CD8-positive, alpha-beta memory T cell (primary cell): ENCODE measurements at regions not wholly inside any gene's neighbourhood (a gene's known extent, or its start where the extent isn't known, plus 50 kb on each side); places are given as distances from the start of the nearest gene placed in this dataset.

Source experiments
- CTCF ChIA-PET: fragments of 350-600 bp; sonication (Branson Sonifier 250); formaldehyde crosslinking; loops from one replicate; lab custom pipeline; 2021; ENCODE audit warnings: antibody characterized with exemption; lab: Charles Lee
- POLR2A ChIA-PET: fragments of 350-600 bp; sonication (Branson Sonifier 250); formaldehyde crosslinking; loops from one replicate; lab custom pipeline; 2021; ENCODE audit warnings: antibody characterized with exemption; lab: Charles Lee
- DNase-seq, 5 donors: peaks; one replicate each; pipeline versions ENCODE4 v3.0.0 to v3.0.0-alpha.2; 2020 to 2022; ENCODE audit warnings: mixed read lengths in 1 of 5
- H3K27ac ChIP-seq: one replicate; pipeline ENCODE4 v1.7.0; 2013; ENCODE audit warnings: low read depth, mild to moderate bottlenecking, low read length, moderate library complexity
- H3K27me3 ChIP-seq: 2 replicates; pipeline ENCODE4 v1.7.0; 2013; ENCODE audit warnings: low read length, mild to moderate bottlenecking; ENCODE audit not compliant: insufficient read depth, poor library complexity, severe bottlenecking
- H3K36me3 ChIP-seq: 2 replicates; pipeline ENCODE4 v1.7.0; 2013; ENCODE audit warnings: mild to moderate bottlenecking, low read length, moderate library complexity; ENCODE audit not compliant: insufficient read depth
- H3K4me1 ChIP-seq: 2 replicates; pipeline ENCODE4 v1.7.0; 2013; ENCODE audit warnings: mild to moderate bottlenecking, low read length, moderate library complexity; ENCODE audit not compliant: insufficient read depth
- H3K4me3 ChIP-seq: 2 replicates; pipeline ENCODE4 v1.7.0; 2013; ENCODE audit warnings: mild to moderate bottlenecking, low read length
- H3K9me3 ChIP-seq: 2 replicates; pipeline ENCODE4 v1.7.0; 2013; ENCODE audit warnings: mild to moderate bottlenecking, low read length
- H3K27ac Mint-ChIP-seq, 8 donors: one replicate each; pipeline ENCODE4 v1.8.0; 2020 to 2021; ENCODE audit warnings: mixed read lengths in 8 of 8, mild to moderate bottlenecking in 6 of 8, inconsistent platforms in 3 of 8, moderate library complexity in 3 of 8
- H3K27me3 Mint-ChIP-seq, 2 donors: one replicate each; pipeline ENCODE4 v1.8.0; 2020 to 2021; ENCODE audit warnings: mixed read lengths in 2 of 2, mild to moderate bottlenecking in 1 of 2, moderate library complexity in 1 of 2
- H3K36me3 Mint-ChIP-seq, 3 donors: one replicate each; pipeline ENCODE4 v1.8.0; 2020 to 2021; ENCODE audit warnings: mixed read lengths in 3 of 3, inconsistent platforms in 1 of 3, mild to moderate bottlenecking in 1 of 3
- H3K4me1 Mint-ChIP-seq, 3 donors: one replicate each; pipeline ENCODE4 v1.8.0; 2020 to 2021; ENCODE audit warnings: mixed read lengths in 3 of 3, inconsistent platforms in 1 of 3, mild to moderate bottlenecking in 1 of 3
- H3K4me3 Mint-ChIP-seq, 7 donors: one replicate each; pipeline ENCODE4 v1.8.0; 2020 to 2021; ENCODE audit warnings: mixed read lengths in 7 of 7, mild to moderate bottlenecking in 6 of 7, moderate library complexity in 4 of 7, inconsistent platforms in 2 of 7
- H3K9me3 Mint-ChIP-seq, 5 donors: one replicate each; pipeline ENCODE4 v1.8.0; 2020 to 2022; ENCODE audit warnings: mixed read lengths in 5 of 5, mild to moderate bottlenecking in 3 of 5, moderate library complexity in 2 of 5, inconsistent platforms in 1 of 5

- ChIA-PET POLR2A (no interaction called here), CTCF (interaction anchor here (1.5 kb wide), 1 partner anchor 17 kb away, joined by 3 read pairs; no protein-coding TSS in a partner anchor)
- H3K4me3 ChIP-seq, result no peak overlapping the region
- Mint-ChIP-seq H3K4me3 (no peak overlapping the region), H3K27me3 (peaks cover 8 to 14% of the 10 kb centered on the region in 2 donors), H3K27ac (no peak overlapping the region), H3K9me3 (no peaks in the 10 kb centered on the region), H3K4me1 (no peaks in the 10 kb centered on the region), H3K36me3 (no peaks in the 10 kb centered on the region)
- no peak overlapping the region for H3K27ac ChIP-seq
- no peak for DNase-seq
- no peaks in the 10 kb centered on the region for H3K27me3 ChIP-seq
- H3K4me1 ChIP-seq, result no peaks in the 10 kb centered on the region
- H3K36me3 ChIP-seq, result no peaks in the 10 kb centered on the region
- H3K9me3 ChIP-seq, result no peaks in the 10 kb centered on the region
Measured at GRCh38 chr3:124079912-124080276, 88.0 kb upstream of the ROPN1 start.

- Mint-ChIP-seq H3K36me3 (no peaks in the 10 kb centered on the region), H3K4me1 (no peaks in the 10 kb centered on the region), H3K4me3 (no peak overlapping the region), H3K9me3 (no peaks in the 10 kb centered on the region), H3K27me3 (peaks cover 8% of the 10 kb centered on the region in 2 donors), H3K27ac (no peak overlapping the region)
- CTCF ChIA-PET, result no interaction called here
- Histone ChIP-seq H3K27ac (no peak overlapping the region), H3K9me3 (no peaks in the 10 kb centered on the region), H3K27me3 (no peaks in the 10 kb centered on the region), H3K4me3 (no peak overlapping the region), H3K36me3 (no peaks in the 10 kb centered on the region), H3K4me1 (no peaks in the 10 kb centered on the region)
- no peak for DNase-seq
- POLR2A ChIA-PET, result no interaction called here
Measured at GRCh38 chr3:124082343-124082742, 90.4 kb upstream of the ROPN1 start.

- H3K9me3 ChIP-seq, result no peaks in the 10 kb centered on the region
- H3K27me3 Mint-ChIP-seq, result peaks cover 1 to 16% of the 10 kb centered on the region in 2 donors
- ChIA-PET CTCF (no interaction called here), POLR2A (no interaction called here)
- no peaks in the 10 kb centered on the region for H3K4me1 Mint-ChIP-seq
- H3K4me3 Mint-ChIP-seq, result peak overlapping the region in 1 of 7 donors; percentile 14
- no peaks in the 10 kb centered on the region for H3K36me3 Mint-ChIP-seq
- H3K4me1 ChIP-seq, result no peaks in the 10 kb centered on the region
- H3K27ac Mint-ChIP-seq, result no peak overlapping the region
- DNase-seq, result no peak
- no peaks in the 10 kb centered on the region for H3K27me3 ChIP-seq
- H3K36me3 ChIP-seq, result no peaks in the 10 kb centered on the region
- H3K27ac ChIP-seq, result no peak overlapping the region
- H3K9me3 Mint-ChIP-seq, result no peaks in the 10 kb centered on the region
- no peak overlapping the region for H3K4me3 ChIP-seq
Measured at GRCh38 chr3:124084022-124084881, 92.3 kb upstream of the ROPN1 start.

GRCh38 chr3:124088801-124089200, 96.9 kb upstream of the ROPN1 start:
- Mint-ChIP-seq H3K9me3 (peaks cover 0 to 4% (median 0%) of the 10 kb centered on the region in 5 donors), H3K4me1 (no peaks in the 10 kb centered on the region), H3K4me3 (no peak overlapping the region), H3K27ac (no peak overlapping the region), H3K27me3 (peaks cover 8 to 49% of the 10 kb centered on the region in 2 donors), H3K36me3 (no peaks in the 10 kb centered on the region)
- Histone ChIP-seq H3K27me3 (no peaks in the 10 kb centered on the region), H3K4me1 (no peaks in the 10 kb centered on the region), H3K27ac (no peak overlapping the region), H3K4me3 (no peak overlapping the region), H3K36me3 (no peaks in the 10 kb centered on the region), H3K9me3 (no peaks in the 10 kb centered on the region)
- DNase-seq, result no peak
- CTCF ChIA-PET, result no interaction called here
- POLR2A ChIA-PET, result no interaction called here

GRCh38 chr3:124089214-124089613, 97.3 kb upstream of the ROPN1 start:
- no peak overlapping the region for H3K4me3 ChIP-seq
- H3K36me3 Mint-ChIP-seq, result no peaks in the 10 kb centered on the region
- no peaks in the 10 kb centered on the region for H3K4me1 ChIP-seq
- H3K27ac Mint-ChIP-seq, result no peak overlapping the region
- H3K9me3 ChIP-seq, result no peaks in the 10 kb centered on the region
- ChIA-PET POLR2A (no interaction called here), CTCF (no interaction called here)
- no peaks in the 10 kb centered on the region for H3K36me3 ChIP-seq
- H3K27ac ChIP-seq, result no peak overlapping the region
- H3K27me3 Mint-ChIP-seq, result peaks cover 8 to 52% of the 10 kb centered on the region in 2 donors
- no peak overlapping the region for H3K4me3 Mint-ChIP-seq
- peaks cover 0 to 4% (median 0%) of the 10 kb centered on the region in 5 donors for H3K9me3 Mint-ChIP-seq
- H3K27me3 ChIP-seq, result no peaks in the 10 kb centered on the region
- H3K4me1 Mint-ChIP-seq, result no peaks in the 10 kb centered on the region
- no peak for DNase-seq

GRCh38 chr3:124091716-124092115, 99.8 kb upstream of the ROPN1 start:
- H3K27ac Mint-ChIP-seq, result no peak overlapping the region
- peaks cover 0 to 4% (median 0%) of the 10 kb centered on the region in 5 donors for H3K9me3 Mint-ChIP-seq
- H3K27ac ChIP-seq, result no peak overlapping the region
- no peaks in the 10 kb centered on the region for H3K27me3 ChIP-seq
- H3K9me3 ChIP-seq, result no peaks in the 10 kb centered on the region
- ChIA-PET CTCF (no interaction called here), POLR2A (no interaction called here)
- DNase-seq, result no peak
- no peaks in the 10 kb centered on the region for H3K4me1 Mint-ChIP-seq
- no peak overlapping the region for H3K4me3 ChIP-seq
- H3K4me1 ChIP-seq, result no peaks in the 10 kb centered on the region
- H3K27me3 Mint-ChIP-seq, result peaks cover 11 to 52% of the 10 kb centered on the region in 2 donors
- H3K36me3 Mint-ChIP-seq, result no peaks in the 10 kb centered on the region
- H3K36me3 ChIP-seq, result no peaks in the 10 kb centered on the region
- no peak overlapping the region for H3K4me3 Mint-ChIP-seq

- H3K4me3 Mint-ChIP-seq, result no peak overlapping the region
- no peaks in the 10 kb centered on the region for H3K36me3 ChIP-seq
- no peaks in the 10 kb centered on the region for H3K4me1 Mint-ChIP-seq
- H3K27ac ChIP-seq, result no peak overlapping the region
- H3K27me3 Mint-ChIP-seq, result peaks cover 11 to 46% of the 10 kb centered on the region in 2 donors
- no peak overlapping the region for H3K4me3 ChIP-seq
- ChIA-PET CTCF (no interaction called here), POLR2A (no interaction called here)
- no peak for DNase-seq
- no peaks in the 10 kb centered on the region for H3K36me3 Mint-ChIP-seq
- H3K27ac Mint-ChIP-seq, result no peak overlapping the region
- H3K4me1 ChIP-seq, result no peaks in the 10 kb centered on the region
- H3K9me3 Mint-ChIP-seq, result peaks cover 0 to 4% (median 0%) of the 10 kb centered on the region in 5 donors
- no peaks in the 10 kb centered on the region for H3K27me3 ChIP-seq
- H3K9me3 ChIP-seq, result no peaks in the 10 kb centered on the region
Measured at GRCh38 chr3:124092811-124093210, 100.9 kb upstream of the ROPN1 start.

GRCh38 chr3:124094496-124094895, 102.6 kb upstream of the ROPN1 start:
- no peak for DNase-seq
- POLR2A ChIA-PET, result no interaction called here
- Histone ChIP-seq H3K36me3 (no peaks in the 10 kb centered on the region), H3K9me3 (no peaks in the 10 kb centered on the region), H3K27ac (no peak overlapping the region), H3K4me3 (no peak overlapping the region), H3K27me3 (no peaks in the 10 kb centered on the region), H3K4me1 (no peaks in the 10 kb centered on the region)
- no peaks in the 10 kb centered on the region for H3K36me3 Mint-ChIP-seq
- peaks cover 0 to 4% (median 0%) of the 10 kb centered on the region in 5 donors for H3K9me3 Mint-ChIP-seq
- peaks cover 11 to 37% of the 10 kb centered on the region in 2 donors for H3K27me3 Mint-ChIP-seq
- H3K4me3 Mint-ChIP-seq, result no peak overlapping the region
- H3K4me1 Mint-ChIP-seq, result no peaks in the 10 kb centered on the region
- CTCF ChIA-PET, result no interaction called here
- no peak overlapping the region for H3K27ac Mint-ChIP-seq
